ENCODE measurements at regions not wholly inside any gene's neighbourhood (a gene's known extent, or its start where the extent isn't known, plus 50 kb on each side); places are given as distances from the start of the nearest gene placed in this dataset.

- TF ChIP-seq CTCF (conservative IDR thresholded peaks at IDR 0.05; ENCODE audit: low read depth, low read length) (no peak), POLR2A (IDR thresholded peaks at IDR 0.05; ENCODE audit: low read depth, low read length) (no peak), RAD21 (IDR thresholded peaks at IDR 0.05; ENCODE audit: low read length) (no peak)
Observed at GRCh38 chr21:39115576-39116235, 67.5 kb downstream of the PSMG1 start.
